AG04450 (cell line): ENCODE measurements at regions not wholly inside any gene's neighbourhood (a gene's known extent, or its start where the extent isn't known, plus 50 kb on each side); places are given as distances from the start of the nearest gene placed in this dataset.

Experiments used
- CTCF ChIA-PET: fragments of 300-600, 350-600 bp; formaldehyde crosslinking; extraction: SDS; loops from one replicate; lab custom pipeline; 2022; ENCODE audit warnings: antibody characterized with exemption, inconsistent platforms; lab: Charles Lee
- POLR2A ChIA-PET: fragments of 350-600 bp; formaldehyde crosslinking; extraction: SDS; loops from one replicate; lab custom pipeline; 2021; ENCODE audit warnings: antibody characterized with exemption, inconsistent platforms; lab: Yijun Ruan, JAX
- DNase-seq: peaks from one replicate; pipeline ENCODE4 v3.0.0-alpha.2; 2011; ENCODE audit warnings: low read depth, low spot score
- H3K27ac ChIP-seq: one replicate; pipeline ENCODE4 v1.5.1; 2012; ENCODE audit warnings: low read depth, low read length, control low read depth
- H3K27me3 ChIP-seq: one replicate; pipeline ENCODE4 v1.6.0; 2012; ENCODE audit warnings: low read length; ENCODE audit not compliant: control insufficient read depth, insufficient read depth
- H3K4me3 ChIP-seq: 2 replicates; pipeline ENCODE4 v1.5.1; 2011; ENCODE audit warnings: mild to moderate bottlenecking, low read depth, low read length, control low read depth
- H3K9me3 ChIP-seq: 2 replicates; pipeline ENCODE4 v1.5.1; 2012; ENCODE audit warnings: low read length; ENCODE audit not compliant: control insufficient read depth, insufficient read depth
- CTCF ChIP-seq: IDR thresholded peaks from 2 replicates; pipeline ENCODE4 v1.5.1; 2011; ENCODE audit warnings: low read depth, low read length, control low read depth, inconsistent platforms

GRCh38 chr4:84291969-84292368, 207.1 kb downstream of the NKX6-1 start:
- no peak overlapping the region for H3K27ac ChIP-seq
- DNase-seq = no peak
- no peak overlapping the region for H3K4me3 ChIP-seq
- CTCF ChIA-PET = no interaction called here
- no peaks in the 10 kb centered on the region for H3K27me3 ChIP-seq
- POLR2A ChIA-PET = no interaction called here
- no peaks in the 10 kb centered on the region for H3K9me3 ChIP-seq
- TF ChIP-seq CTCF = no peak

DNA sequence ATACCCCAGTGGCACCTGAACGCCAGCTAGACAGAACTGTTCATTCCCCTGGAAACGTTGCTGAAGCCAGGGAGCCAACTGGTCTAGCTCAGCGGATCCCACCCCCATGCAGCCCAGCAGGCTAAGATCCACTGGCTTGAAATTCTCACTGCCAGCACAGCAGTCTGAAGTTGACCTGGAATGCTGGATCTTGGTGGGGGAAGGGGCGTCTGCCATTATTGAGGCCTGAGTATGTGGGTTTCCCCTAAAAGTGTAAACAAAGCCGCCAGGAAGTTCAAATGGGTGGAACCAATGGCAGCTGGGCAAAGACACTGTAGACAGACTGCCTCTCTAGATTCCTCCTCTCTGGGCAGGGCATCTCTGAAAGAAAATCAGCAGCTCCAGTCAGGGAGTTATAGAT, 213.0 kb downstream of the NKX6-1 start:
- Histone ChIP-seq H3K27me3 (no peaks in the 10 kb centered on the region), H3K9me3 (no peaks in the 10 kb centered on the region), H3K27ac (no peak overlapping the region), H3K4me3 (no peak overlapping the region)
- ChIA-PET CTCF (no interaction called here), POLR2A (no interaction called here)
- TF ChIP-seq CTCF = no peak
- no peak for DNase-seq

DNA sequence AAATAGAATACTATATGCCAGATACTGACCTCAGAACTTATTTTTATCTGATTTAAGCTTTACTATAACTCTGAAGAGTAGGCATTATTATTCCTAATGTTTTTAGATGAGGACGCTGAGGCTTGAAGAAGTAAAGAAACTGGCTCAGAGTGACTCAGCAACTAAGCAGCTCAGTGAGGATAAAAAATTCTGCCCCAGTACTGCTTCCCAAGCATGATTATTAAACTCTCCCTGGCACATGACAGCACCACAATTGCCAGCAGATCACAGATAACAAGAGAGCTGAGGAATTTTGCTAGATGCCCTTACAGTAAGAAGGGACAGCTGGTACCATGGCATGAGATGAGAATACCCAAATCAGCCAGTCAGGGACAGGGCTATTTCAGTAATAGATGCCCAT, 219.4 kb downstream of the NKX6-1 start:
- ChIA-PET CTCF (interaction anchor here (0.6 kb wide), 1 partner anchor 926 kb away, joined by 3 read pairs; no protein-coding TSS in a partner anchor), POLR2A (no interaction called here)
- no peak overlapping the region for H3K4me3 ChIP-seq
- TF ChIP-seq CTCF = no peak
- no peak overlapping the region for H3K27ac ChIP-seq
- DNase-seq = no peak
- H3K9me3 ChIP-seq = no peaks in the 10 kb centered on the region
- no peaks in the 10 kb centered on the region for H3K27me3 ChIP-seq

GRCh38 chr4:84277923-84278322, 221.2 kb downstream of the NKX6-1 start:
- no peak for TF ChIP-seq CTCF
- Histone ChIP-seq H3K9me3 (no peaks in the 10 kb centered on the region), H3K27me3 (no peaks in the 10 kb centered on the region), H3K27ac (no peak overlapping the region), H3K4me3 (no peak overlapping the region)
- ChIA-PET CTCF (interaction anchor here (0.6 kb wide), 1 partner anchor 969 kb away, joined by 4 read pairs; no protein-coding TSS in a partner anchor), POLR2A (no interaction called here)
- no peak for DNase-seq

DNA sequence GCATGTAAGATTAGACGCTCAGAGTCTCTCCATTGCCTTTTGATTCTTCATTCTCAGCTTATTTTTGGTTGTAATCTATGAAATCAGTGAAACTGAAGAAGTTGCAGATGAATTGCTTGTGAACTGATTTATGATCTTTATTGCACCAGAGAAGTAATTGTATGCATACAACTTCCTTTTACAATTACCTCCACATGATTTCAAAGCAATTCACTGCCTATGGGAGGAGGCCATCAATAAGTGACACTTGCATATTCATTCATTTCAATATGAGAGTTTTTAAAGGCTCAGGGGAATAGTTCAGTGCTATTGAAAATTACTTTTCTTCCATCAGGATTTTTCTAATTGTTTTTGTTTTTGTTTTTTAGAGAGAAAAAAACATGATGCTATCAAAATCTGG, 222.3 kb downstream of the NKX6-1 start:
- no peaks in the 10 kb centered on the region for H3K9me3 ChIP-seq
- ChIA-PET POLR2A (no interaction called here), CTCF (no interaction called here)
- no peaks in the 10 kb centered on the region for H3K27me3 ChIP-seq
- no peak overlapping the region for H3K4me3 ChIP-seq
- no peak overlapping the region for H3K27ac ChIP-seq
- TF ChIP-seq CTCF = no peak
- DNase-seq = no peak
